ENCODE measurements at regions not wholly inside any gene's neighbourhood (a gene's known extent, or its start where the extent isn't known, plus 50 kb on each side); places are given as distances from the start of the nearest gene placed in this dataset.

- TF ChIP-seq CTCF (IDR thresholded peaks at IDR 0.05; ENCODE audit: low read depth, low read length): no peak
- no peak overlapping the region for H3K4me3 ChIP-seq (ENCODE audit: low read depth, low read length)
These were observed 163.4 kb downstream of the TMEM26 start for GRCh38 chr10:61289813-61290212.

- no peak for TF ChIP-seq CTCF (IDR thresholded peaks at IDR 0.05; ENCODE audit: low read depth, low read length)
- no peak overlapping the region for H3K4me3 ChIP-seq (ENCODE audit: low read depth, low read length)
These were observed 166.5 kb downstream of the TMEM26 start for GRCh38 chr10:61286686-61287085.

GRCh38 chr10:61285749-61286148 is 167.4 kb downstream of the TMEM26 start:
- no peak overlapping the region for H3K4me3 ChIP-seq (ENCODE audit: low read depth, low read length)
- TF ChIP-seq CTCF (IDR thresholded peaks at IDR 0.05; ENCODE audit: low read depth, low read length): no peak

- H3K4me3 ChIP-seq (ENCODE audit: low read depth, low read length): no peak overlapping the region
- 0 out of 2 replicates have a peak, but pooled peaks have one; percentile 37 for TF ChIP-seq CTCF (IDR thresholded peaks at IDR 0.05; ENCODE audit: low read depth, low read length)
These were observed 168.8 kb downstream of the TMEM26 start for GRCh38 chr10:61284222-61284890.

GRCh38 chr10:61283481-61284221 is 169.5 kb downstream of the TMEM26 start:
- no peak for TF ChIP-seq CTCF (IDR thresholded peaks at IDR 0.05; ENCODE audit: low read depth, low read length)
- no peak overlapping the region for H3K4me3 ChIP-seq (ENCODE audit: low read depth, low read length)

- no peak overlapping the region for H3K4me3 ChIP-seq (ENCODE audit: low read depth, low read length)
- no peak for TF ChIP-seq CTCF (IDR thresholded peaks at IDR 0.05; ENCODE audit: low read depth, low read length)
These were observed 170.1 kb downstream of the TMEM26 start for GRCh38 chr10:61283066-61283465.

- no peak for TF ChIP-seq CTCF (IDR thresholded peaks at IDR 0.05; ENCODE audit: low read depth, low read length)
- no peak overlapping the region for H3K4me3 ChIP-seq (ENCODE audit: low read depth, low read length)
These were observed 172.9 kb downstream of the TMEM26 start for GRCh38 chr10:61280303-61280702.

Data from WI38 (cell line).